CD4-positive, alpha-beta T cell (primary cell): ENCODE measurements at regions not wholly inside any gene's neighbourhood (a gene's known extent, or its start where the extent isn't known, plus 50 kb on each side); places are given as distances from the start of the nearest gene placed in this dataset.

Experiments used
- ATAC-seq: fragments of 200-7000 bp; cut with Tn5 transposase; one replicate; pipeline ENCODE4 v1.10.0; 2022; ENCODE audit warnings: mild to moderate bottlenecking; ENCODE audit not compliant: poor library complexity
- CTCF ChIA-PET: fragments of 350-600 bp; sonication (Branson Sonifier 250); formaldehyde crosslinking; loops from one replicate; lab custom pipeline; 2021; ENCODE audit warnings: antibody characterized with exemption, inconsistent platforms; lab: Charles Lee
- POLR2A ChIA-PET: fragments of 350-600 bp; sonication (Branson Sonifier 250); formaldehyde crosslinking; loops from one replicate; lab custom pipeline; 2021; ENCODE audit warnings: antibody characterized with exemption, inconsistent platforms; lab: Charles Lee
- DNase-seq, 14 experiments: peaks; one replicate each; pipeline ENCODE4 v3.0.0-alpha.2; 2013 to 2020; ENCODE audit warnings: mixed read lengths in 2 of 14
- H3K27ac ChIP-seq, 2 donors: one replicate each; pipeline versions ENCODE4 v1.5.1 to v1.7.0; 2013; ENCODE audit warnings: low read length in 2 of 2, low read depth in 1 of 2, mild to moderate bottlenecking in 1 of 2
- H3K27me3 ChIP-seq, 2 experiments: 1 replicate in 1 of 2; 2 replicates in 1 of 2; pipeline versions ENCODE4 v1.6.1 to v1.7.0; 2013; ENCODE audit warnings: low read length in 2 of 2, control low read depth in 1 of 2, mild to moderate bottlenecking in 1 of 2, moderate library complexity in 1 of 2; ENCODE audit not compliant: insufficient read depth in 2 of 2, control insufficient read depth in 1 of 2
- H3K36me3 ChIP-seq: one replicate; pipeline ENCODE4 v1.6.1; 2013; ENCODE audit warnings: low read length, control low read depth; ENCODE audit not compliant: insufficient read depth
- H3K4me1 ChIP-seq: one replicate; pipeline ENCODE4 v1.6.1; 2013; ENCODE audit warnings: low read length, control low read depth; ENCODE audit not compliant: insufficient read depth
- H3K4me3 ChIP-seq: one replicate; pipeline ENCODE4 v1.5.1; 2013; ENCODE audit warnings: mild to moderate bottlenecking, low read length, moderate library complexity
- H3K9me3 ChIP-seq, 2 experiments: 1 replicate in 1 of 2; 2 replicates in 1 of 2; pipeline versions ENCODE4 v1.6.1 to v1.7.0; 2013; ENCODE audit warnings: low read length in 2 of 2, mild to moderate bottlenecking in 2 of 2, control low read depth in 1 of 2, moderate library complexity in 1 of 2; ENCODE audit not compliant: control insufficient read depth in 1 of 2, insufficient read depth in 1 of 2
- H3K27ac Mint-ChIP-seq: one replicate; pipeline ENCODE4 v1.8.0; 2020; ENCODE audit warnings: mixed read lengths
- H3K27me3 Mint-ChIP-seq: one replicate; pipeline ENCODE4 v1.8.0; 2021; ENCODE audit warnings: mixed read lengths
- H3K36me3 Mint-ChIP-seq: one replicate; pipeline ENCODE4 v1.8.0; 2021; ENCODE audit warnings: low read depth, mixed read lengths
- H3K4me1 Mint-ChIP-seq: one replicate; pipeline ENCODE4 v1.8.0; 2021; ENCODE audit warnings: low read depth, mixed read lengths
- H3K4me3 Mint-ChIP-seq: one replicate; pipeline ENCODE4 v1.8.0; 2020; ENCODE audit warnings: mild to moderate bottlenecking, mixed read lengths
- H3K9me3 Mint-ChIP-seq: one replicate; pipeline ENCODE4 v1.8.0; 2020; ENCODE audit warnings: mixed read lengths
- CTCF ChIP-seq: fragments of 200-600 bp; IDR thresholded peaks from one replicate; pipeline ENCODE4 v1.8.0; 2022; ENCODE audit warnings: antibody characterized with exemption, mild to moderate bottlenecking
- intact Hi-C, 2 experiments: fragments of 100-400 bp; cut with DNase I in 1 of 2; cut with micrococcal nuclease in 1 of 2; formaldehyde crosslinking; loops; one replicate each; pipeline versions ENCODE4 v1.15.1 to v1.9.0; 2023 to 2025; cut with DNase I, micrococcal nuclease

- POLR2A ChIA-PET: interaction anchor here (1.3 kb wide), 1 partner anchor 17 kb away, joined by 3 read pairs; no protein-coding TSS in a partner anchor
- Histone ChIP-seq H3K27ac (no peak overlapping the region), H3K27me3 (peaks cover 3 to 5% of the 10 kb centered on the region in 2 experiments), H3K4me1 (no peaks in the 10 kb centered on the region), H3K9me3 (no peaks in the 10 kb centered on the region), H3K36me3 (no peaks in the 10 kb centered on the region), H3K4me3 (no peak overlapping the region)
- DNase-seq (no peak), ATAC-seq (no peak)
- CTCF ChIA-PET: no interaction called here
- no peak for TF ChIP-seq CTCF
- Mint-ChIP-seq H3K4me3 (no peak overlapping the region), H3K27ac (no peak overlapping the region), H3K4me1 (no peaks in the 10 kb centered on the region), H3K9me3 (no peaks in the 10 kb centered on the region), H3K27me3 (no peaks in the 10 kb centered on the region), H3K36me3 (no peaks in the 10 kb centered on the region)
- intact Hi-C loops: no loop called here
These were observed 171.8 kb upstream of the ROPN1 start for GRCh38 chr3:124163689-124164088.

- ChIA-PET POLR2A (no interaction called here), CTCF (no interaction called here)
- H3K9me3 ChIP-seq: no peaks in the 10 kb centered on the region
- H3K36me3 ChIP-seq: no peaks in the 10 kb centered on the region
- no peak overlapping the region for H3K27ac ChIP-seq
- intact Hi-C loops: no loop called here
- ATAC-seq (no peak), DNase-seq (no peak)
- Mint-ChIP-seq H3K36me3 (no peaks in the 10 kb centered on the region), H3K27ac (no peak overlapping the region), H3K9me3 (no peaks in the 10 kb centered on the region), H3K4me3 (no peak overlapping the region), H3K4me1 (no peaks in the 10 kb centered on the region), H3K27me3 (peaks cover 9% of the 10 kb centered on the region)
- peaks cover 0 to 3% of the 10 kb centered on the region in 2 experiments for H3K27me3 ChIP-seq
- no peak for TF ChIP-seq CTCF
- H3K4me1 ChIP-seq: no peaks in the 10 kb centered on the region
- no peak overlapping the region for H3K4me3 ChIP-seq
These were observed 176.3 kb upstream of the ROPN1 start for GRCh38 chr3:124168271-124168670.

GRCh38 chr3:124172283-124172682 lies 180.4 kb upstream of the ROPN1 start:
- TF ChIP-seq CTCF: no peak
- CTCF ChIA-PET: no interaction called here
- Histone ChIP-seq H3K4me1 (no peaks in the 10 kb centered on the region), H3K27ac (no peak overlapping the region), H3K36me3 (no peaks in the 10 kb centered on the region), H3K27me3 (no peaks in the 10 kb centered on the region), H3K4me3 (no peak overlapping the region), H3K9me3 (peaks cover 0 to 5% of the 10 kb centered on the region in 2 experiments)
- Mint-ChIP-seq H3K27ac (no peak overlapping the region), H3K4me3 (no peak overlapping the region), H3K9me3 (no peaks in the 10 kb centered on the region), H3K27me3 (peaks cover 9% of the 10 kb centered on the region), H3K36me3 (no peaks in the 10 kb centered on the region), H3K4me1 (no peaks in the 10 kb centered on the region)
- intact Hi-C loops: no loop called here
- ATAC-seq (no peak), DNase-seq (no peak)
- POLR2A ChIA-PET: no interaction called here
